ENCODE measurements at regions not wholly inside any gene's neighbourhood (a gene's known extent, or its start where the extent isn't known, plus 50 kb on each side); places are given as distances from the start of the nearest gene placed in this dataset.

DNA sequence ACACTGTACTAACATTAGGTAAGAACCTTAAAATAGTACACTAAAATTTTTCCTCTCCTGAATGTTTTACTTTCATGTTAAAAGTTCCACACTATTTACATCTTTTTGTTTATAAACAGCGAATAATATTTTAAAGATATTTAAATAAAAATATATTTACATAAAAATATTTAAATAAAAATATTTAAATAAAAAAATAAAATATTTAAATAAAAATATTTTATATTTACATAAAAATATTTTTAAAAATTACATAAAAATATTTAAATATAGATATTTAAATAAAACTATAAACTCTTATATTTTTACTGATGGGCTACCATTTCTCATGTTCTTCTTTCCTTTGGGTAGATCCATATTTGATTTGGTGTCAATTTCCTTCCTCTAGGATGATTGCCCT is 619.0 kb downstream of the ANKRD7 start:
- intact Hi-C loops (cut with micrococcal nuclease): no loop called here
- no TSS peak for BruUV-seq (replicated peaks)
- POLR2A ChIA-PET: no interaction called here
- Mint-ChIP-seq H3K36me3 (ENCODE audit: insufficient read depth, unreplicated experiment) (no peaks in the 10 kb centered on the region), H3K27me3 (ENCODE audit: insufficient read depth, unreplicated experiment) (peaks cover under 1% of the 10 kb centered on the region), H3K9me3 (ENCODE audit: unreplicated experiment) (no peaks in the 10 kb centered on the region), H3K4me3 (ENCODE audit: unreplicated experiment) (no peak overlapping the region), H3K27ac (ENCODE audit: low read depth, unreplicated experiment) (no peak overlapping the region), H3K4me1 (ENCODE audit: insufficient read depth, unreplicated experiment) (no peaks in the 10 kb centered on the region)
- TF ChIP-seq, protein P1, sequence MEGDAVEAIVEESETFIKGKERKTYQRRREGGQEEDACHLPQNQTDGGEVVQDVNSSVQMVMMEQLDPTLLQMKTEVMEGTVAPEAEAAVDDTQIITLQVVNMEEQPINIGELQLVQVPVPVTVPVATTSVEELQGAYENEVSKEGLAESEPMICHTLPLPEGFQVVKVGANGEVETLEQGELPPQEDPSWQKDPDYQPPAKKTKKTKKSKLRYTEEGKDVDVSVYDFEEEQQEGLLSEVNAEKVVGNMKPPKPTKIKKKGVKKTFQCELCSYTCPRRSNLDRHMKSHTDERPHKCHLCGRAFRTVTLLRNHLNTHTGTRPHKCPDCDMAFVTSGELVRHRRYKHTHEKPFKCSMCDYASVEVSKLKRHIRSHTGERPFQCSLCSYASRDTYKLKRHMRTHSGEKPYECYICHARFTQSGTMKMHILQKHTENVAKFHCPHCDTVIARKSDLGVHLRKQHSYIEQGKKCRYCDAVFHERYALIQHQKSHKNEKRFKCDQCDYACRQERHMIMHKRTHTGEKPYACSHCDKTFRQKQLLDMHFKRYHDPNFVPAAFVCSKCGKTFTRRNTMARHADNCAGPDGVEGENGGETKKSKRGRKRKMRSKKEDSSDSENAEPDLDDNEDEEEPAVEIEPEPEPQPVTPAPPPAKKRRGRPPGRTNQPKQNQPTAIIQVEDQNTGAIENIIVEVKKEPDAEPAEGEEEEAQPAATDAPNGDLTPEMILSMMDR (IDR thresholded peaks at IDR 0.05; ENCODE audit: unreplicated experiment): no peak
- DNase-seq (ENCODE audit: unreplicated experiment): no peak
- CTCF ChIA-PET: interaction anchor here (0.7 kb wide), 1 partner anchor 10 kb away, joined by 3 read pairs; no protein-coding TSS in a partner anchor

DNA sequence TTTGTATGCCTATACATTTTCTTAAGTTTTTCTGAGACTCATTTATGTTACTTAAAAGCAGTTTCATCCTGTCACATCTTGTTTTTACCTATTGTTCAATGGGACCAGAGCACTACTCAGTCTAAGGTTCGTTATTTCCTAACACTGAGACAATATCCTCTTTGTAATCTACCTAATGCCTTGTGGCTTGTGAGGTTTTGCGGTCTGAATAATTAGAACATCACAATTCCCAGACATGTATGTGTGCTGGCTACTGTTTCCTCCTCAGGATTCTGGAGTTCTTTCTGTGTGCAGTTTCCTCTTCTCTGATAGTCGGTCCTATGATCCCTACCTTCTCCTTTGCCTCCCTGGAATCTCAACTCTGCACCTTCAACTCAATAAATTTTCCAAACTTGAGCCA is 620.2 kb downstream of the ANKRD7 start:
- intact Hi-C loops (cut with micrococcal nuclease): no loop called here
- TF ChIP-seq, protein P1 (IDR thresholded peaks at IDR 0.05; ENCODE audit: unreplicated experiment): no peak
- H3K4me3 Mint-ChIP-seq (ENCODE audit: unreplicated experiment): no peak overlapping the region
- H3K4me1 Mint-ChIP-seq (ENCODE audit: insufficient read depth, unreplicated experiment): no peaks in the 10 kb centered on the region
- H3K36me3 Mint-ChIP-seq (ENCODE audit: insufficient read depth, unreplicated experiment): no peaks in the 10 kb centered on the region
- no peaks in the 10 kb centered on the region for H3K27me3 Mint-ChIP-seq (ENCODE audit: insufficient read depth, unreplicated experiment)
- DNase-seq (ENCODE audit: unreplicated experiment): no peak
- CTCF ChIA-PET: interaction anchor here (0.6 to 0.7 kb wide), 2 partner anchors 50 to 1519 kb away, joined by 3 to 4 read pairs; no protein-coding TSS in a partner anchor
- H3K9me3 Mint-ChIP-seq (ENCODE audit: unreplicated experiment): no peaks in the 10 kb centered on the region
- no peak overlapping the region for H3K27ac Mint-ChIP-seq (ENCODE audit: low read depth, unreplicated experiment)
- POLR2A ChIA-PET: no interaction called here
- no TSS peak for BruUV-seq (replicated peaks)

DNA sequence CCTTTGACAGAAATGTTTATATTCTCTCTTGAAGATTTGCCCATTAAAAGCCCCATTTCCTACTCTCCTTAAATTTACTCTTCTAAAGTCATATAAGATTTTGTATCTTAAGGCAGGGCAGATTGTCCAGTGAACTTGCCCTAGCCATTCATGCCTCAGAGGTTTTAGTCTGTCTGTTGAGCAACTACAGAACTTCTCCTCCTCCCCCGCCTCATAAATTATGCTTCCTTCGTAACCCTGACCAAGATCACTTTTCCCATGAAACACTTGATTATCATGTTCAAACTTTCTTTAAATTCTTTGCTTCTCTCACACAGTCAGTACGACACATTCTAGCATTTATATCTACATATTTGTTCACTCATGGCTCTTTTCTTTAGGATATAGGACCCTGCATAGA is 621.3 kb downstream of the ANKRD7 start:
- ChIA-PET POLR2A (no interaction called here), CTCF (no interaction called here)
- Mint-ChIP-seq H3K27ac (ENCODE audit: low read depth, unreplicated experiment) (no peak overlapping the region), H3K27me3 (ENCODE audit: insufficient read depth, unreplicated experiment) (no peaks in the 10 kb centered on the region), H3K36me3 (ENCODE audit: insufficient read depth, unreplicated experiment) (no peaks in the 10 kb centered on the region), H3K9me3 (ENCODE audit: unreplicated experiment) (no peaks in the 10 kb centered on the region), H3K4me3 (ENCODE audit: unreplicated experiment) (no peak overlapping the region), H3K4me1 (ENCODE audit: insufficient read depth, unreplicated experiment) (no peaks in the 10 kb centered on the region)
- DNase-seq (ENCODE audit: unreplicated experiment): no peak
- intact Hi-C loops (cut with micrococcal nuclease): no loop called here
- BruUV-seq (replicated peaks): no TSS peak
- TF ChIP-seq, protein P1 (IDR thresholded peaks at IDR 0.05; ENCODE audit: unreplicated experiment): no peak

DNA sequence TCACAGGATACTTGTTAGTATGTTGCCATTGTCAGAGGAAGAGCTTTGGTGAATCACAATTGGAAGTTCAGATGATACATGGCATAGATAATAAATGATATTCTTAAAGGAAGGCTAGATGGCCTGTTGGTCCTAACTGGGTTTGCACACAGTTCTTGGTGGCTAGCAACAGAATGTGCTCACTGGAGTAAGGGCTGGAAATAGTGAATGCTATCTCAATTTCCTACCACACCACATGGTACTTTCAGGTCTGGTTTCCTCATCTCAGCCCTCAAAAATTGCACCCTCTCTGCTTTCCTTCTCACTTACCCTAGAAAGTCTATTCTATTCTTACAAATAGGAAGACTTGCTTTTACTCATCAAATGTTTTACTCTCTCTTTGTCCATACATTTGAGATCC is 622.5 kb downstream of the ANKRD7 start:
- no peaks in the 10 kb centered on the region for H3K4me1 Mint-ChIP-seq (ENCODE audit: insufficient read depth, unreplicated experiment)
- H3K27me3 Mint-ChIP-seq (ENCODE audit: insufficient read depth, unreplicated experiment): peaks cover 3% of the 10 kb centered on the region
- TF ChIP-seq, protein P1 (IDR thresholded peaks at IDR 0.05; ENCODE audit: unreplicated experiment): no peak
- no peaks in the 10 kb centered on the region for H3K9me3 Mint-ChIP-seq (ENCODE audit: unreplicated experiment)
- ChIA-PET CTCF (interaction anchor here (0.6 to 2.3 kb wide), 2 partner anchors 22 to 279 kb away, joined by 3 to 5 read pairs; no protein-coding TSS in a partner anchor), POLR2A (no interaction called here)
- no peak overlapping the region for H3K4me3 Mint-ChIP-seq (ENCODE audit: unreplicated experiment)
- DNase-seq (ENCODE audit: unreplicated experiment): no peak
- no TSS peak for BruUV-seq (replicated peaks)
- intact Hi-C loops (cut with micrococcal nuclease): no loop called here
- no peak overlapping the region for H3K27ac Mint-ChIP-seq (ENCODE audit: low read depth, unreplicated experiment)
- H3K36me3 Mint-ChIP-seq (ENCODE audit: insufficient read depth, unreplicated experiment): no peaks in the 10 kb centered on the region

Data from MCF 10A (cell line).